ENCODE measurements at regions not wholly inside any gene's neighbourhood (a gene's known extent, or its start where the extent isn't known, plus 50 kb on each side); places are given as distances from the start of the nearest gene placed in this dataset.
"Not testable (repeated sequence)": the region's sequence is repeated elsewhere in the genome, so short reads cannot be mapped to it uniquely, and the experiment has no call there.

DNA sequence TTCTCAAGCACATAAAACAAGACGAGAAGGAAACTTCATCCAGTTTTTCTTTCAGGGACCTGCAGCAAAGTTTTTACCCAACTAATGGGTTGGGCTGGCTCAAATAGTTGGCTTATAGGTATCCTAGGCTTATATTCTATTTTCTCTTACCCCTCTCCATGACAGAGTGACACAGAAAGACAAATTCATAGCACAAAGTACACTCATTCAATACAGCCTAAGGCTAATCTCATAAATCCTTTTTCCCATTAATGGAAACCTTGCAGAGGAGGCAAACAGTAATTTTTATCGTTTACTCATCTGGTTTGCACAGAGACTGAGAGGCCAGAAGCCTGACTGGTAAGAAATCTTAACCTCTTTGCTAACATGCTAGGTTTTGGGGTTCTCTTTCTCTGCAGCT, 1589.9 kb downstream of the SLITRK1 start:
- DNase-seq, result no peak

DNA sequence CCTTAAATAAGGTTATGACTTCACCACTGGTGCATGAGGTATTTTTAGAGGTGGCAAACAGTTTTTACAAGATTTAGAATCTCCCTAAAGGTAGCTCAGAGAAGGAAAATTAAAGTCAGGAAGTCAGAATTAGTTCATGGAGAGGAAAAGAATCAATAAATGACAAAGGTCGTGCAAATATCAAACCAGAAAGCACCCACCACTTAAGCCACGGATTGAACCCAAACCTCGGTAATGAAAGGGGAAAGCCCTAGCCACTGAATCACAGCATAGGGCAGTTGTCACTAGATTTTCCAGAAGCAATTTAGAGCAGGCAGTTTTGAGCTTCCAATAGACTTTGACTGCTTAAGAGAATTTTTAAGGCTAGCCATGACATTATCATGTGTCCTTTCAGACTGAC, 1590.4 kb downstream of the SLITRK1 start:
- DNase-seq, result no peak

- no peak for DNase-seq
Measured at GRCh38 chr13:82275644-82276043, 1606.6 kb downstream of the SLITRK1 start.

- no peak for DNase-seq
Measured at GRCh38 chr13:82259284-82259683, 1623.0 kb downstream of the SLITRK1 start.

DNA sequence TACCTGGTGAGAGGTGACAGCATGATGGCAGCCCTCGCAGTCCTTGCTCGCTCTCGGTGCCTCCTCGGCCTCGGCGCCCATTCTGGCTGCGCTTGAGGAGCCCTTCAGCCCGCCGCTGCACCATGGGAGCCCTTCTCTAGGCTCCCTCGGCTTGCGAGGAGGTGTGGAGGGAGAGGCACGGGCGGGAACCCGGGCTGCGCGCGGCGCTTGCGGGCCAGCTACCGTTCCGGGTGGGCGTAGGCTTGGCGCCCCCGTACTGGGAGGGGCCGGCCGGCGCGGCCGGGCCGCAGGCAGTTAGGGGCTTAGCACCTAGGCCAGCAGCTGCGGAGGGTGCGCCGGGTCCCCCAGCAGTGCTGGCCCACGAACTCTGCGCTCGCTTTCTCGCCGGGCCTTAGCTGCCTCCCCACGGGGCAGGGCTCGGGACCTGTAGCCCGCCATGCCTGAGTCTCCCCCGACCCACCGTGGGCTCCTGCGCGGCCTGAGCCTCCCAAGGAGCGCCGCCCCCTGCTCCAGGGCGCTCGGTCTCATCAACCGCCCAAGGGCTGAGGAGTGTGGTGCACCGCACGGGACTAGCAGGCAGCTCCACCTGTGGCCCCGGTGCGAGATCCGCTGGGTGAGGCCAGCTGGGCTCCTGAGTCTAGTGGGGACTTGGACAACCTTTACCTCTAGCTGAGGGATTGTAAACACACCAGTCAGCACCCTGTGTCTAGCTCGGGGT, 1624.3 kb downstream of the SLITRK1 start:
- no peak for DNase-seq

GRCh38 chr13:82248762-82249161, 1633.5 kb downstream of the SLITRK1 start:
- DNase-seq, result no peak

GRCh38 chr13:82245860-82246259, 1636.4 kb downstream of the SLITRK1 start:
- no peak for DNase-seq

DNA sequence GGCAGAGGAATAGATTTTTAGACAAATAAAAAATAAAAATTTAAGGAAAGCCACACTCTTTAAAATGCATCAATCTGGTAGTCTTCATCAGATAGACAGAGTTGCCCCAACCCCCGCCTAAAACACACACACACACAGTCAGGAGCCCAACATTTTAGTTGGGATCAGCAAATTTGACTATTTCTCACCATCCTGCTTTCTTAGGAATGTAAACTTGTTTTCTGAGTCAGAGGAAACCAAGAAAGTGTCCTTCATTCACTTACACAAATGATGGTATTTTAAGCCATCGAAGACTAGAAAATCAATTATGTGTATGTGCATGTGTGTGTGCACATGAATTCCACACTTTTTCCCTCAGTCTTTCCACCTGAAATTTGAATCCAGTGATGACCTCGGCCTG, 1657.5 kb downstream of the SLITRK1 start:
- no peak for DNase-seq

DNA sequence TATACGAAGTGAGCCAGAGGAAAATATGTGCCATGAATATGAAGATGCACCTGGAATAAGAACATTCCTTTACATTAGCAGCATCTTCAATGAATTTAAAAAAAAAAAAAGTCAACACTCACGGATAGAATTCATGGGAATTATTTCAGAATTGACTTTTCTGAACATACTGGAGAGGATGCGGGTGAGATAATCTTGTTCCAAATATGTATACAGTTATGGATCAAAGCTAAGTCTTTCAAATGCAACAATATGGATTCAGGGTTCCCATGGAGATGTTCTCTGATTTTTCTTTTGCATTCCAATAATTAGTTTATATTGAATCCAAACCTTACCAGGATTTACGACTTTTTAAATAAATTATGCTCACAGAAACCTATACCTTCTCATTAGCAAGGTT, 1660.7 kb downstream of the SLITRK1 start:
- no peak for DNase-seq

DNA sequence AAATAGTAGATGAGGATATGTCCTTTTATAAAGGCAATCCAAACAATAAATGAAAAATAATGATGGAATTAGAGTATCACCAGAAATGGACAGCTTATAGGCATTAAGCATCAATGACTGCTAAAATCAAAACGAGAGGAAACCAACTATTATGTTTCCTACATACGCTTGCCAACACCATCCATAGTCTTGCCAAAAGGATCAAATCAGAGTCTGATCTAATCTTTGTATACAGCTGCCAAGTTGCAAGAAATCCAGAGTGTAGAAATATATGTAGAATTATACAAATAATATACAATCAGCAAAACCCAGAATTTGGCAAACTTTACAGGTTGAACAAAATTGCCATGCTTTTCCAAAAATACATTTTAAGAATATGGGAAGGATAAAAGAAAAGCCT, 1661.6 kb downstream of the SLITRK1 start:
- DNase-seq, result no peak

DNA sequence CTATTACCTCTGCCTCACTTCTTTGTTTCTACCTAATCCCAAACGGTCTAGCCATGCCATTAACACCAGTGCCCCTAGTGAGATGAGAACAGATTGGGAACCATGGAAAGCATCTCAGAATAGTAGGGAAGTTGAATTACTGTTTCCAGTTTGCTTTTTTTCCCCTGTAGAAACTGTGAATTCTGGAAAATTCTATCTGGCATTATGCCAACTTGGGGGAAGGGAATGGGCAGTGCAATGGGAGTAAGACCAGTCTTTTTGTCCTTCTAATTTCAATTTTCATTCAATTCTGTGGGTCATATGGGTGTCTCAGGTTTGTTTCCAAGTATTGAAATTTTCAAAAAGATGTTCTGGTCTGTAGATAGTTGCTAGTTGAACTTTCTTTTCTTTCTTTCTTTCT, 1666.1 kb downstream of the SLITRK1 start:
- no peak for DNase-seq

GRCh38 chr13:82214341-82214740, 1667.9 kb downstream of the SLITRK1 start:
- DNase-seq, result no peak

DNA sequence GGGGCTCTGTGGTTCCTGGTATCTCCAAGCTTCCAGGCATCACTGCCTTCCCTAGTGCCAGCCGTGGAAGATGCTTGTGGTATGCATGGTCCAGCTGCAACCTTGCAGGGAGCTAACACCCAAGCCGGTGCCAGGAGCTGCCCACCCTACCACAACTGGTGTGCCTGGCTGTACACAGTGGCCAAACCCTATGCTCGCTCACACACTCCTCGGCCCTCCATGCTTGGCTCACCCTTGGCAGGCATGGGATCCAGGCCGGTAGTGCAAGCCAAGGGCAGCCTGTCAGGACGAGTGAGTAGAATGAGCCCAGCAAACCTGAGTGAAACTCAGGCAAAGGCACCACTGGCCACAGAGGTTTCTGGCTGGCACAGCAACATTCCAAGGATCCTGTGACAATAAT, 1676.0 kb downstream of the SLITRK1 start:
- DNase-seq, result no peak

DNA sequence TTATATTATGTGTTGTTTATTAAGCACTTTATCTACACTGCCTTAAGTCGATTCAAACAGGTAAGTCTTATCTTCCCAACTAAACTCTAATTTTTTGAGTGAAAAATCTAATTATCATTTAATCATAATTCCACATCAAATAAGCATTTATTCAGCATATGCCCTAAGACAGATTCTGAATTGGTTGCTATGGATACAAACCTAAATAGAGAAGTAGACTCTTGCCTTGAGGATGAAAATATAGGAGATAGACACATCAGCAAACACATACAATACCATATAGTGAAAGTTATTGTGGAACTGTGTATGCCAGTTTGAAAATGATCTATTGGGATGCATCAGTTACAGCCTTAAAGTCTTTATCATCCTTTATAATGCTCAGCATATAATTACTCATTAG, 1679.9 kb downstream of the SLITRK1 start:
- no peak for DNase-seq

- no peak for DNase-seq
Measured at GRCh38 chr13:82196087-82196486, 1686.2 kb downstream of the SLITRK1 start.

GRCh38 chr13:82187227-82187626, 1695.0 kb downstream of the SLITRK1 start:
- DNase-seq, result no peak

- no peak for DNase-seq
Measured at GRCh38 chr13:82176751-82177150, 1705.5 kb downstream of the SLITRK1 start.

DNA sequence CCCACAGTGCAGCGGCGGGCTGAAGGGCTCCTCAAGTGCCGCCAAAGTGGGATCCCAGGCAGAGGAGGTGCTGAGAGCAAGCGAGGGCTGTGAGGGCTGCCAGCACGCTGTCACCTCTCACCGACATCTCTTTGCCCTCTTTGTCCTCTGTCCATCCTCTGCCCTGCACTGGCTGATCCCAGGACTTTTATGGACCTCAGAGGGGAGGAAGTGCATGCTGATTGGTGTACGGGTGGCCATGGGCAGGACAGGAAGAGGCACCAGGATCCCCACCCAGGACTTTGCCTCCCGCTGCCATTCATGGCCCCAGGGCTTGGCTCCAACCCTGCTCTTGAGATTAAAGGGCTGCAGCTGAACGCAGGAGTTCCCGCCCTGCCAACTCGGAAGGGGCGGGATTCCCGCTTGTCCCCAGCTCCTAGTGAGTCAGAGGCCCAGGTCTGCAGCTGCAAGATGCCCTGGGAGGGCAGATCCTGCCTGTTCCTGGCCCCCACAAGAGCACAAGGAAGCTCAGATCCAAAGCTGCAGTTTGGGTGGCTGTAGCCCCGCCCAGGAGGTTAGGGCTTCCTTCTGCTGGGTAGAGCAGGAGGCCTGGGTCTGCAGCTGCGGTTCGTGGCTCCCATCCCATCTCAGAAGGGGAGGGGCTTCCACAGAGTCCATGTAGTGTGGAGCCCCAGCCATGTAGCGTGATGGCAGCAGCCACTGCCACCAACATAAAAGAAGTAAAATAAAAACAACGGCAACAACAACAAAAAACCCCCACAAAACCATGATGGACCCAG, 1716.7 kb downstream of the SLITRK1 start:
- no peak for DNase-seq

- not testable (repeated sequence) for DNase-seq
Measured at GRCh38 chr13:82164780-82165395, 1717.4 kb downstream of the SLITRK1 start.

GRCh38 chr13:82147526-82147925, 1734.7 kb downstream of the SLITRK1 start:
- no peak for DNase-seq

- no peak for DNase-seq
Measured at GRCh38 chr13:82136880-82137279, 1745.4 kb downstream of the SLITRK1 start.

- no peak for DNase-seq
Measured at GRCh38 chr13:82129281-82129680, 1753.0 kb downstream of the SLITRK1 start.

GRCh38 chr13:82118589-82118988, 1763.7 kb downstream of the SLITRK1 start:
- DNase-seq, result no peak

GRCh38 chr13:82116422-82116989, 1765.8 kb downstream of the SLITRK1 start:
- no peak for DNase-seq
